Activated CD8-positive, alpha-beta memory T cell treated with anti-CD3 and anti-CD28 coated beads, Interleukin-2, amount 50 U/mL, for 4 hours (primary cell): ENCODE measurements at regions not wholly inside any gene's neighbourhood (a gene's known extent, or its start where the extent isn't known, plus 50 kb on each side); places are given as distances from the start of the nearest gene placed in this dataset.
A peak's percentile ranks its signal among the peaks of the same experiment; 100 is the strongest.

Source experiments
- DNase-seq: peaks from one replicate; pipeline ENCODE4 v3.0.0-alpha.2; 2020

DNA sequence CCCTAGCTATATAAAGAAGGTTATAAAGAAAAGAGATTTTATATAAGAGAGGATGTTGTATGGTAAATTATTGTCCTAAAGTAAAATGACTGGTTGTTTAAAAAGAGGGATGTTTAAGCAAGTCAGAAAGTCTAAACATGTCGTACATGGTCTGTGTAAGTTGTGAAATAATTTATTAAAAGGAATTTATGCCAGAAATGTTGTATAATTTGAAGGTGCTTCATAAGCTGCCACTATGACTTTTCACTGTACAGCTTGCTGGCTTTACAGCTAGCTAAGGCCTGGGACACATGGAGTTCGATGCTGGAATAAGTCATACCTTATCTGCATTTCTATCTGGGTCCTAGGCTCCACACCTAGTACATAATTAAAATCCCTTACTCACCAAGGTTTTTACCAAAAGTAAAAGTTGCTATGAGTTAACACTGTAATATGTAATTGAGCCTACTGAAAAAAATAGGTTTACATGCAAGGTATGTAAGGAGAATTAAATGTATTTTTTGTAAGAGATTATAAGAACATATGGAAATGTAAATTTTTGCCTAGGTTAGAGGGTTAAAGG lies 59.0 kb upstream of the EDEM3 start:
- no peak for DNase-seq

- DNase-seq, result no peak
These were observed 56.9 kb upstream of the EDEM3 start for GRCh38 chr1:184811439-184812111.

GRCh38 chr1:184810735-184811343 lies 56.2 kb upstream of the EDEM3 start:
- DNase-seq, result no peak

- DNase-seq, result no peak
These were observed 51.7 kb upstream of the EDEM3 start for GRCh38 chr1:184806296-184806721.

- peak; percentile 86 for DNase-seq
These were observed 51.1 kb upstream of the EDEM3 start for GRCh38 chr1:184805667-184806295.
